ENCODE measurements at regions not wholly inside any gene's neighbourhood (a gene's known extent, or its start where the extent isn't known, plus 50 kb on each side); places are given as distances from the start of the nearest gene placed in this dataset.

DNA sequence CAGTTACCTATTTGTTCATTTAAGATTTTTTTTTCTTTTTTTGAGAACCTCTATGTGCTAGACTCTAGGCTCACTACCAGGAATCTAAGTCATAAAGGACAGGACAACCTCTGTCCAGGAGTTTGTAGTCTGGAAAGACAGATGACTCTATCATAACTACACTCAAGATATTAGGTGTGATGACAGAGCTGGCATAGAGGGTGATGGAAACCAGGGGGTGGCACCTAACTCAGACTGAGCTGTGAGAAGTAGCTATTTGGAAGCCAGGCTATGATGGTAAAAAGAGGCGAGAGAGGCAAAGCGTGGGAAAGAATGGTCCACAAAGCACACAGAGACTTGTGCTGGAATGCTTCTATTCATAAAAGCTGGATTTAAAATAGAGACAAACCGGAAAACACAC lies 372.3 kb downstream of the SEC14L1 start:
- no peaks in the 10 kb centered on the region for H3K4me1 ChIP-seq
- no peaks in the 10 kb centered on the region for H3K27me3 ChIP-seq
- DNase-seq (ENCODE audit: low spot score): no peak
- no peak overlapping the region for H3K4me3 ChIP-seq
- no peak overlapping the region for H3K27ac ChIP-seq
- peaks cover 0 to 13% of the 10 kb centered on the region in 2 donors for H3K9me3 ChIP-seq
- no peaks in the 10 kb centered on the region for H3K36me3 ChIP-seq
- TF ChIP-seq CTCF (IDR thresholded peaks at IDR 0.05): no peak

GRCh38 chr17:77515227-77515626 lies 374.5 kb downstream of the SEC14L1 start:
- no peaks in the 10 kb centered on the region for H3K4me1 ChIP-seq
- TF ChIP-seq CTCF (IDR thresholded peaks at IDR 0.05): no peak
- DNase-seq (ENCODE audit: low spot score): no peak
- H3K27ac ChIP-seq: no peak overlapping the region
- H3K36me3 ChIP-seq: no peaks in the 10 kb centered on the region
- no peaks in the 10 kb centered on the region for H3K27me3 ChIP-seq
- H3K4me3 ChIP-seq: no peak overlapping the region
- peaks cover 0 to 13% of the 10 kb centered on the region in 2 donors for H3K9me3 ChIP-seq

- DNase-seq (ENCODE audit: low spot score): no peak
- no peaks in the 10 kb centered on the region for H3K27me3 ChIP-seq
- no peak overlapping the region for H3K4me3 ChIP-seq
- no peaks in the 10 kb centered on the region for H3K4me1 ChIP-seq
- peaks cover 0 to 1% of the 10 kb centered on the region in 2 donors for H3K9me3 ChIP-seq
- H3K36me3 ChIP-seq: no peaks in the 10 kb centered on the region
- H3K27ac ChIP-seq: no peak overlapping the region
- no peak for TF ChIP-seq CTCF (IDR thresholded peaks at IDR 0.05)
Observed at GRCh38 chr17:77516902-77517301, 376.1 kb downstream of the SEC14L1 start.

- Histone ChIP-seq H3K4me1 (no peaks in the 10 kb centered on the region), H3K27ac (no peak overlapping the region), H3K4me3 (no peak overlapping the region), H3K27me3 (no peaks in the 10 kb centered on the region), H3K36me3 (no peaks in the 10 kb centered on the region), H3K9me3 (no peaks in the 10 kb centered on the region)
- no peak for TF ChIP-seq CTCF (IDR thresholded peaks at IDR 0.05)
- DNase-seq (ENCODE audit: low spot score): no peak
Observed at GRCh38 chr17:77521076-77521475, 380.3 kb downstream of the SEC14L1 start.

DNA sequence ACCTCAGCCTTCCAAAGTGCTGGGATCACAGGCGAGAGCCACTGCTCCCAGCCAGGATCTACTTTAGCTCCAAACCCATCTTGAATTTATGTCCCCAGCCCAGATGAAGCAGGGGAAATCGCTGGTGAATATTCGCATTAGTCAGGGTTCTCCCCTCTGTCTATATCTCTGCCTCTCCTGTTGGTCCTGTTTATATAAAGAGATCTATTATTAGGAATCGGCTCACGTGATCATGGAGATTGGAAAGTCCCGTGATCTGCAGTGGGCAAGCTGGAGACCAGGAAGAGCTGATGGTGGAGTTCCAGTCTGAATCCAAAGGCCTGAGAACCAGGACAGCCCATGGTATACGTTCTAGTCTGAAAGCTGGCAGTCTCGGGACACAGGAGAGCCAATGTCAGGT lies 382.8 kb downstream of the SEC14L1 start:
- Histone ChIP-seq H3K9me3 (no peaks in the 10 kb centered on the region), H3K4me1 (peaks cover 0 to 7% of the 10 kb centered on the region in 2 donors), H3K36me3 (no peaks in the 10 kb centered on the region), H3K27ac (no peak overlapping the region), H3K27me3 (no peaks in the 10 kb centered on the region), H3K4me3 (no peak overlapping the region)
- no peak for DNase-seq (ENCODE audit: low spot score)
- TF ChIP-seq CTCF (IDR thresholded peaks at IDR 0.05): no peak

- Histone ChIP-seq H3K27ac (no peak overlapping the region), H3K4me1 (peaks cover 0 to 15% of the 10 kb centered on the region in 2 donors), H3K27me3 (no peaks in the 10 kb centered on the region), H3K36me3 (no peaks in the 10 kb centered on the region), H3K9me3 (no peaks in the 10 kb centered on the region), H3K4me3 (no peak overlapping the region)
- no peak for DNase-seq (ENCODE audit: low spot score)
- TF ChIP-seq CTCF (IDR thresholded peaks at IDR 0.05): no peak
Observed at GRCh38 chr17:77526259-77526711, 385.5 kb downstream of the SEC14L1 start.

Measured in right atrium auricular region (tissue), 2 donors.